ENCODE measurements at regions not wholly inside any gene's neighbourhood (a gene's known extent, or its start where the extent isn't known, plus 50 kb on each side); places are given as distances from the start of the nearest gene placed in this dataset.

DNA sequence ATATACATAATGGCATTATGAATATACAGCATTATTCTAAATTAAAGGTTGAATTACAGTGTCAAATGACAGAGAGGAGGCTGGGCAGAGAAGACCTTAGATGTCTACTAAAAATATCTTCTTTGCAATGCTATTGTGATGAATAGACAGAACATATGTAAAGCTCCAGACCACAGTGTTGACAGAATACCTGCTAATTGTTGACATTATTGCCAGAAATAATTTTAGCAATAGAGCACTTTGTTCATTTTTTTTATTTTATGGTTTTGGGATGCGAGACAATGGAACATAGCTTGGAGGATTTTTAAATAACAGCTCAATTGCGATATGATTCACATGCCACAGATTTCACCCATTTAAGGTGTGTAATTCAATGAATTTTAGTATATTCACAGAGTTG, 508.8 kb downstream of the PSAT1 start:
- H3K9me3 ChIP-seq: no peaks in the 10 kb centered on the region
- no peaks in the 10 kb centered on the region for H3K36me3 ChIP-seq
- H3K4me3 ChIP-seq: no peak overlapping the region
- 92 to 97% methylated on average over 2 of the region's 2 CpGs for WGBS, 2 donors
- no peaks in the 10 kb centered on the region for H3K4me1 ChIP-seq
- TF ChIP-seq EP300 (IDR thresholded peaks at IDR 0.05) (no peak), POLR2A (IDR thresholded peaks at IDR 0.05) (no peak), POLR2AphosphoS5 (IDR thresholded peaks at IDR 0.05) (no peak)
- TF ChIP-seq, protein P1, sequence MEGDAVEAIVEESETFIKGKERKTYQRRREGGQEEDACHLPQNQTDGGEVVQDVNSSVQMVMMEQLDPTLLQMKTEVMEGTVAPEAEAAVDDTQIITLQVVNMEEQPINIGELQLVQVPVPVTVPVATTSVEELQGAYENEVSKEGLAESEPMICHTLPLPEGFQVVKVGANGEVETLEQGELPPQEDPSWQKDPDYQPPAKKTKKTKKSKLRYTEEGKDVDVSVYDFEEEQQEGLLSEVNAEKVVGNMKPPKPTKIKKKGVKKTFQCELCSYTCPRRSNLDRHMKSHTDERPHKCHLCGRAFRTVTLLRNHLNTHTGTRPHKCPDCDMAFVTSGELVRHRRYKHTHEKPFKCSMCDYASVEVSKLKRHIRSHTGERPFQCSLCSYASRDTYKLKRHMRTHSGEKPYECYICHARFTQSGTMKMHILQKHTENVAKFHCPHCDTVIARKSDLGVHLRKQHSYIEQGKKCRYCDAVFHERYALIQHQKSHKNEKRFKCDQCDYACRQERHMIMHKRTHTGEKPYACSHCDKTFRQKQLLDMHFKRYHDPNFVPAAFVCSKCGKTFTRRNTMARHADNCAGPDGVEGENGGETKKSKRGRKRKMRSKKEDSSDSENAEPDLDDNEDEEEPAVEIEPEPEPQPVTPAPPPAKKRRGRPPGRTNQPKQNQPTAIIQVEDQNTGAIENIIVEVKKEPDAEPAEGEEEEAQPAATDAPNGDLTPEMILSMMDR (IDR thresholded peaks at IDR 0.05): no peak
- no peaks in the 10 kb centered on the region for H3K27me3 ChIP-seq
- no peak overlapping the region for H3K27ac ChIP-seq
- no peak for DNase-seq
- intact Hi-C loops (cut with DNase I): no loop called here

DNA sequence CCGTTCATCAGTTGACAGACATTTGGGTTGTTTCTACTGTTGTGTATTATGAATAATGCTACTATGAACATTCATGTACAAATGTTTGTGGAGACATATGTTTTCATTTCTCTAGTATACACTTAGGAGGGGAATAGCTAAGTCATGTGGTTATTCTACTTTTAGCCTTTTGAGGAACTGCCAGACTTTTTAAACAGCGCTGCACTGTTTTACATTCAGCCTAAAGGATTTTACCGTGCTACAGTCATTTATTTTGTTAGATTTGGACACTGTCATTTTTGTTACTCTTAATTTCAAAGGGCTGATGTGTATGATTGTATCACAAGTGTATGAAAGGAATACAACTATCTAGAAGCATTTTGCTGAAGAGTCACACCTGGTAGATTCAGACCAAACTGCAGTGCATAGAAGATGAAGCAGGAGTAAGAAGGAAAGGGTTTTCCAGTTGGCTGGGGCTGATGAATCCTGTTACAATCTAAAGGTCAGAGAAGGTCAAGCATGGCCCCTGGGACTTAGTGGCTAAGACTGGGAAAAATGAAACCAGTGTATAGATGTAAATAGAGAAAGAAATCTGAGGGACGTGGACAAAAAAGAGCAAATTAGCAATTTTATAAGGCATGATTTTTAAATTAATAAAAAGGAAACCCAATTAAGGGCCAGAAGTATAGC, 509.7 kb downstream of the PSAT1 start:
- intact Hi-C loops (cut with DNase I): no loop called here
- Histone ChIP-seq H3K36me3 (no peaks in the 10 kb centered on the region), H3K4me1 (no peaks in the 10 kb centered on the region), H3K4me3 (no peak overlapping the region), H3K27me3 (no peaks in the 10 kb centered on the region), H3K9me3 (no peaks in the 10 kb centered on the region), H3K27ac (no peak overlapping the region)
- no peak for DNase-seq
- 71 to 81% methylated on average over 4 of the region's 4 CpGs for WGBS, 2 donors
- TF ChIP-seq, protein P1 (IDR thresholded peaks at IDR 0.05): no peak
- TF ChIP-seq POLR2A (IDR thresholded peaks at IDR 0.05) (no peak), EP300 (IDR thresholded peaks at IDR 0.05) (no peak), POLR2AphosphoS5 (IDR thresholded peaks at IDR 0.05) (no peak)

DNA sequence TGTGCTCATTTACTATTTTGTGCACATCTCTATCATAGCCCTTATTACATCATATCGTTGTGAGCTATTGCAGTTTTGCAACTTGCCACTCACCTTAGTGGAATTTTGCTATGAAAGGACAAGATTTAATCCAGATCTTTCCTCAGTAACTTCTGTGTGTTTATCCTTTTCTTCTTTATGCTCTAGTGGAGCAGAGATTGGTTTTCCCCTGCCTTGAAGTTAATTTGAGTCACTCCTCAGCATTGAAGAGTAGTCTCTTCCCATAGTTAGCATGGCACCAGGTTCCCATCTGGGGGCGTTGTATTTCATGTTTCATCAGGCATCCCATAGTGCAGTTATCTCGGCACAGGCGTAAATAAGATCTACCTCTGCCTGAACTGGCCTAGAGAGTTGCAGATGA, 510.4 kb downstream of the PSAT1 start:
- no peaks in the 10 kb centered on the region for H3K9me3 ChIP-seq
- H3K4me1 ChIP-seq: no peaks in the 10 kb centered on the region
- no peak overlapping the region for H3K4me3 ChIP-seq
- no peaks in the 10 kb centered on the region for H3K27me3 ChIP-seq
- H3K36me3 ChIP-seq: no peaks in the 10 kb centered on the region
- DNase-seq: no peak
- 74 to 77% methylated on average over 4 of the region's 4 CpGs for WGBS, 2 donors
- H3K27ac ChIP-seq: no peak overlapping the region
- intact Hi-C loops (cut with DNase I): no loop called here
- no peak for TF ChIP-seq POLR2A (IDR thresholded peaks at IDR 0.05)
- no peak for TF ChIP-seq EP300 (IDR thresholded peaks at IDR 0.05)
- TF ChIP-seq, protein P1 (IDR thresholded peaks at IDR 0.05): no peak
- TF ChIP-seq POLR2AphosphoS5 (IDR thresholded peaks at IDR 0.05): no peak

DNA sequence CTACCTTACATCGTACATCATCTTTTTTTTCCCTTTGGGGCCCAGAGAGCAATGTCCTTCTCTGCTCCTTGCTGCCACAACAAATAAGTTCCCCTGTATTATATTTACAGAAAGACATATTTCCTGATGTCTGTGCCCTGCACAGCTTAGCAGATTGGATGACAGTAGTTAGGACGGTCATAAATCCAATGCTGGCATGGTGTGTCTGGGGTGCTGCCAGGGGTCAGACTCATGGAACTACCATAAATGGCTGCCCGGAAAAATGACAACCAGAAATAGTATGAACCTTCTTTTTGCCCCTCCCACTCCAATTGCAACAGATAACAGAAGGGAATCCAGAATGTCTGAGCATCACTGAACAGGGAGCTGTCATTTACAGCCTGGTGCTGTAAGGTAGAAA, 511.1 kb downstream of the PSAT1 start:
- H3K27me3 ChIP-seq: no peaks in the 10 kb centered on the region
- TF ChIP-seq, protein P1 (IDR thresholded peaks at IDR 0.05): no peak
- no peak for TF ChIP-seq POLR2A (IDR thresholded peaks at IDR 0.05)
- TF ChIP-seq EP300 (IDR thresholded peaks at IDR 0.05): no peak
- H3K4me1 ChIP-seq: no peaks in the 10 kb centered on the region
- DNase-seq: no peak
- no peak overlapping the region for H3K4me3 ChIP-seq
- 70 to 83% methylated on average over 3 of the region's 3 CpGs for WGBS, 2 donors
- no peaks in the 10 kb centered on the region for H3K36me3 ChIP-seq
- no peak overlapping the region for H3K27ac ChIP-seq
- intact Hi-C loops (cut with DNase I): no loop called here
- H3K9me3 ChIP-seq: no peaks in the 10 kb centered on the region
